ENCODE measurements at regions not wholly inside any gene's neighbourhood (a gene's known extent, or its start where the extent isn't known, plus 50 kb on each side); places are given as distances from the start of the nearest gene placed in this dataset.

- TF ChIP-seq POLR2A (IDR thresholded peaks at IDR 0.05) (no peak), CTCF (IDR thresholded peaks at IDR 0.05 in 8 of 11, conservative IDR thresholded peaks at IDR 0.05 in 3 of 11) (no peak)
These were observed 185.7 kb upstream of the NWD2 start for GRCh38 chr4:37058826-37059225.
